Gastrocnemius medialis (tissue), 4 donors: ENCODE measurements at regions not wholly inside any gene's neighbourhood (a gene's known extent, or its start where the extent isn't known, plus 50 kb on each side); places are given as distances from the start of the nearest gene placed in this dataset.

Experiments used
- ATAC-seq, 2 donors: fragments of 150-250 bp; one replicate each; pipeline ENCODE4 v1.9.1; 2016
- DNase-seq, 2 donors: peaks; one replicate each; pipeline ENCODE4 v3.0.0-alpha.2; 2019
- H3K27ac ChIP-seq, 4 donors: fragments of 200-600 bp; sonication (generic); 1 replicate in 1 of 4; 2 replicates in 3 of 4; pipeline ENCODE4 v1.5.1; 2016 to 2018; ENCODE audit warnings: mild to moderate bottlenecking in 2 of 4, moderate library complexity in 1 of 4
- H3K27me3 ChIP-seq, 3 donors: fragments of 200-600 bp; sonication (generic) in 2 of 3; 1 replicate in 1 of 3; 2 replicates in 2 of 3; pipeline versions ENCODE4 v1.5.1 to v1.6.0; 2016 to 2019; ENCODE audit warnings: mild to moderate bottlenecking in 1 of 3, moderate library complexity in 1 of 3
- H3K36me3 ChIP-seq, 2 donors: fragments of 200-600 bp; sonication (generic) in 1 of 2; one replicate each; pipeline ENCODE4 v1.5.1; 2017 to 2018
- H3K4me1 ChIP-seq, 2 donors: fragments of 200-600 bp; sonication (generic) in 1 of 2; one replicate each; pipeline ENCODE4 v1.5.1; 2016 to 2017; ENCODE audit warnings: mild to moderate bottlenecking in 2 of 2
- H3K4me3 ChIP-seq, 4 donors: fragments of 200-600 bp; sonication (generic) in 3 of 4; 1 replicate in 1 of 4; 2 replicates in 3 of 4; pipeline ENCODE4 v1.5.1; 2016 to 2019; ENCODE audit warnings: mild to moderate bottlenecking in 2 of 4
- H3K9me3 ChIP-seq, 3 donors: fragments of 200-600 bp; sonication (generic) in 2 of 3; 1 replicate in 1 of 3; 2 replicates in 2 of 3; pipeline ENCODE4 v1.5.1; 2016 to 2019
- CTCF ChIP-seq, 5 experiments: fragments of 450-650 bp in 3 of 5; fragments of 200-600 bp in 2 of 5; sonication (generic) in 2 of 5; IDR thresholded peaks in 4 of 5; conservative IDR thresholded peaks in 1 of 5; 1 replicate in 4 of 5; 2 replicates in 1 of 5; pipeline ENCODE4 v1.5.1; 2016 to 2019; ENCODE audit warnings: antibody characterized with exemption in 5 of 5, mild to moderate bottlenecking in 3 of 5, moderate library complexity in 3 of 5
- POLR2A ChIP-seq, 2 donors: fragments of 450-650 bp; IDR thresholded peaks; one replicate each; pipeline ENCODE4 v1.6.1; 2017; ENCODE audit warnings: antibody characterized with exemption in 2 of 2, mild to moderate bottlenecking in 2 of 2, moderate library complexity in 2 of 2
- in situ Hi-C, 4 donors: fragments of 200-750 bp; cut with MboI; loops; one replicate each; pipeline versions ENCODE4 v1.15.0 to v1.8.0; 2017; ENCODE audit warnings: low sequenced_read_pairs in 4 of 4
- intact Hi-C: fragments of 100-400 bp; cut with DNase I; formaldehyde crosslinking; loops from one replicate; pipeline ENCODE4 v1.15.1; 2023; ENCODE audit warnings: low total_unique reads

- H3K36me3 ChIP-seq, result no peaks in the 10 kb centered on the region
- no peak overlapping the region for H3K4me3 ChIP-seq
- in situ Hi-C loops (no loop called here), intact Hi-C loops (no loop called here)
- TF ChIP-seq POLR2A (IDR thresholded peaks at IDR 0.05), result no peak
- TF ChIP-seq CTCF (IDR thresholded peaks at IDR 0.05 in 4 of 5, conservative IDR thresholded peaks at IDR 0.05 in 1 of 5), result no peak
- H3K27ac ChIP-seq, result no peak overlapping the region
- H3K4me1 ChIP-seq, result no peaks in the 10 kb centered on the region
- ATAC-seq, result no peak
- DNase-seq, result no peak
- no peaks in the 10 kb centered on the region for H3K27me3 ChIP-seq
- no peaks in the 10 kb centered on the region for H3K9me3 ChIP-seq
These were observed 749.2 kb downstream of the NOVA1 start for GRCh38 chr14:25848601-25849000.

- H3K4me3 ChIP-seq, result no peak overlapping the region
- TF ChIP-seq CTCF (IDR thresholded peaks at IDR 0.05 in 4 of 5, conservative IDR thresholded peaks at IDR 0.05 in 1 of 5) (no peak), POLR2A (IDR thresholded peaks at IDR 0.05) (no peak)
- H3K27ac ChIP-seq, result no peak overlapping the region
- no peaks in the 10 kb centered on the region for H3K9me3 ChIP-seq
- no peak for ATAC-seq
- no peaks in the 10 kb centered on the region for H3K36me3 ChIP-seq
- in situ Hi-C loops, result no loop called here
- H3K4me1 ChIP-seq, result no peaks in the 10 kb centered on the region
- DNase-seq, result no peak
- intact Hi-C loops, result no loop called here
- no peaks in the 10 kb centered on the region for H3K27me3 ChIP-seq
These were observed 751.6 kb downstream of the NOVA1 start for GRCh38 chr14:25846246-25846645.

- intact Hi-C loops (no loop called here), in situ Hi-C loops (no loop called here)
- TF ChIP-seq CTCF (IDR thresholded peaks at IDR 0.05 in 4 of 5, conservative IDR thresholded peaks at IDR 0.05 in 1 of 5) (no peak), POLR2A (IDR thresholded peaks at IDR 0.05) (no peak)
- H3K36me3 ChIP-seq, result no peaks in the 10 kb centered on the region
- no peaks in the 10 kb centered on the region for H3K27me3 ChIP-seq
- no peaks in the 10 kb centered on the region for H3K4me1 ChIP-seq
- no peak overlapping the region for H3K4me3 ChIP-seq
- DNase-seq (no peak), ATAC-seq (no peak)
- no peaks in the 10 kb centered on the region for H3K9me3 ChIP-seq
- H3K27ac ChIP-seq, result no peak overlapping the region
These were observed 754.1 kb downstream of the NOVA1 start for GRCh38 chr14:25843481-25844470.

- H3K4me3 ChIP-seq, result no peak overlapping the region
- DNase-seq, result no peak
- H3K27me3 ChIP-seq, result no peaks in the 10 kb centered on the region
- ATAC-seq, result no peak
- no peak overlapping the region for H3K27ac ChIP-seq
- H3K9me3 ChIP-seq, result no peaks in the 10 kb centered on the region
- no peak for TF ChIP-seq POLR2A (IDR thresholded peaks at IDR 0.05)
- TF ChIP-seq CTCF (IDR thresholded peaks at IDR 0.05 in 4 of 5, conservative IDR thresholded peaks at IDR 0.05 in 1 of 5), result no peak
- in situ Hi-C loops, result no loop called here
- no peaks in the 10 kb centered on the region for H3K36me3 ChIP-seq
- H3K4me1 ChIP-seq, result no peaks in the 10 kb centered on the region
- intact Hi-C loops, result no loop called here
These were observed 756.6 kb downstream of the NOVA1 start for GRCh38 chr14:25841226-25841625.
